K562 (cell line): ENCODE measurements at regions not wholly inside any gene's neighbourhood (a gene's known extent, or its start where the extent isn't known, plus 50 kb on each side); places are given as distances from the start of the nearest gene placed in this dataset.

Experiments
- ATAC-seq: fragments of 200-7000 bp; cut with Tn5 transposase; 3 replicates; pipeline ENCODE4 v1.9.1; 2020; ENCODE audit warnings: moderate library complexity
- BruUV-seq: library from RNA; stranded (reverse); fragments of 400-500 nt; replicated peaks from 2 replicates; lab custom pipeline; 2021; lab: Mats Ljungman, UMichigan
- CTCF ChIA-PET: fragments of 300-600 bp; formaldehyde crosslinking; extraction: SDS; loops from one replicate; lab custom pipeline; 2021; ENCODE audit warnings: low intra/inter-chr PET ratio; lab: Yijun Ruan, JAX
- POLR2A ChIA-PET: fragments of 300-600, 350-650 bp; sonication (Branson Sonifier 250); formaldehyde crosslinking; extraction: SDS; loops from one replicate; lab custom pipeline; 2021; ENCODE audit warnings: antibody characterized with exemption, inconsistent platforms; lab: Yijun Ruan, JAX
- DNase-seq, 4 experiments: peaks; one replicate each; pipeline versions ENCODE4 v3.0.0 to v3.0.0-alpha.2; 2011 to 2018; ENCODE audit warnings: low spot score in 3 of 4, mixed read lengths in 3 of 4; ENCODE audit errors: extremely low read depth in 1 of 4
- FAIRE-seq: peaks from 2 replicates; lab custom pipeline; 2011; peaks lifted over from hg19 to GRCh38; lab: Jason Lieb, UNC
- H2AFZ ChIP-seq: 2 replicates; pipeline ENCODE4 v1.6.0; 2011; ENCODE audit warnings: low read depth, low read length, control low read depth, inconsistent platforms
- H3K27ac ChIP-seq: fragments of 200-600 bp; 3 replicates; pipeline ENCODE4 v1.8.0; 2011; ENCODE audit warnings: low read depth, mild to moderate bottlenecking, control low read depth, inconsistent platforms, low read length, moderate library complexity, mixed read lengths; ENCODE audit errors: extremely low read depth
- H3K27me3 ChIP-seq, 2 experiments: fragments of 300-600 bp in 1 of 2; 2 replicates in 1 of 2; 3 replicates in 1 of 2; pipeline versions ENCODE4 v1.6.0 to v1.8.0; 2011; ENCODE audit warnings: inconsistent platforms in 2 of 2, low read length in 2 of 2, mild to moderate bottlenecking in 1 of 2, mixed read lengths in 1 of 2, moderate library complexity in 1 of 2; ENCODE audit not compliant: control insufficient read depth in 2 of 2, insufficient read depth in 2 of 2
- H3K36me3 ChIP-seq: fragments of 300-600 bp; 3 replicates; pipeline ENCODE4 v1.8.0; 2011; ENCODE audit warnings: mild to moderate bottlenecking, low read length, inconsistent platforms; ENCODE audit not compliant: control insufficient read depth, insufficient read depth
- H3K4me1 ChIP-seq, 2 experiments: fragments of 200-600 bp in 1 of 2; replicated peaks in 1 of 2; 2 replicates in 1 of 2; 3 replicates in 1 of 2; pipeline versions ENCODE4 v1.5.1 to v1.8.0; 2011; ENCODE audit warnings: inconsistent platforms in 2 of 2, low read length in 2 of 2, mild to moderate bottlenecking in 1 of 2, mixed read lengths in 1 of 2, moderate library complexity in 1 of 2; ENCODE audit not compliant: control insufficient read depth in 2 of 2, insufficient read depth in 2 of 2
- H3K4me2 ChIP-seq: 2 replicates; pipeline ENCODE4 v1.6.1; 2011; ENCODE audit warnings: low read length, control low read depth, inconsistent platforms, mixed read lengths; ENCODE audit not compliant: insufficient read depth
- H3K4me3 ChIP-seq: fragments of 200-600 bp; sonication (generic), shearing (Covaris generic); 2 replicates; pipeline ENCODE4 v1.5.1; 2016; ENCODE audit warnings: control low read depth, inconsistent platforms
- H3K79me2 ChIP-seq: fragments of 200-600 bp; 3 replicates; pipeline ENCODE4 v1.8.0; 2011; ENCODE audit warnings: low read length, inconsistent platforms; ENCODE audit not compliant: control insufficient read depth, insufficient read depth
- H3K9ac ChIP-seq, 2 experiments: 2 replicates each; pipeline versions ENCODE4 v1.6.0 to v1.6.1; 2011; ENCODE audit warnings: low read depth in 2 of 2, low read length in 2 of 2, control low read depth in 1 of 2, inconsistent platforms in 1 of 2, mild to moderate bottlenecking in 1 of 2, mixed read lengths in 1 of 2; ENCODE audit not compliant: insufficient read depth in 1 of 2
- H3K9me1 ChIP-seq: one replicate; pipeline ENCODE4 v1.6.0; 2011; ENCODE audit warnings: inconsistent platforms, mild to moderate bottlenecking, low read length, moderate library complexity; ENCODE audit not compliant: control insufficient read depth, insufficient read depth
- H3K9me3 ChIP-seq: replicated peaks from 2 replicates; pipeline ENCODE4 v1.5.1; 2011; ENCODE audit warnings: low read depth, low read length, inconsistent platforms; ENCODE audit not compliant: control insufficient read depth, insufficient read depth
- H4K20me1 ChIP-seq: replicated peaks from 2 replicates; pipeline ENCODE4 v1.6.1; 2011; ENCODE audit warnings: low read length, inconsistent platforms, mixed read lengths; ENCODE audit not compliant: control insufficient read depth, insufficient read depth
- ATF7 ChIP-seq: fragments of 450-650 bp; IDR thresholded peaks from 2 replicates; pipeline ENCODE4 v1.7.1; 2014; ENCODE audit warnings: mild to moderate bottlenecking, moderate library complexity
- BMI1 ChIP-seq: fragments of 150-350 bp; IDR thresholded peaks from 2 replicates; pipeline ENCODE4 v1.6.1; 2014; ENCODE audit warnings: low read length
- DMBX1 ChIP-seq: fragments of 250-450 bp; sonication (Bioruptor Pico); IDR thresholded peaks from 2 replicates; pipeline ENCODE4 v1.8.0; 2022; ENCODE audit warnings: inconsistent platforms, mild to moderate bottlenecking, moderate library complexity, borderline replicate concordance
- GTF3C2 ChIP-seq: IDR thresholded peaks from 3 replicates; pipeline ENCODE4 v1.6.1; 2011; ENCODE audit warnings: borderline replicate concordance, mild to moderate bottlenecking, moderate library complexity; ENCODE audit not compliant: insufficient read length; ENCODE audit errors: extremely low read depth
- HLTF ChIP-seq: fragments of 450-650 bp; IDR thresholded peaks from 2 replicates; pipeline ENCODE4 v1.6.1; 2016
- MYNN ChIP-seq, 2 experiments: sonication (generic); formaldehyde crosslinking in 1 of 2; IDR thresholded peaks; 2 replicates each; pipeline versions ENCODE4 v1.5.0 to v1.6.1; 2016 to 2020; ENCODE audit warnings: antibody characterized with exemption in 1 of 2, missing genetic modification reagents in 1 of 2
- NRF1 ChIP-seq, 2 experiments: fragments of 450-650 bp; IDR thresholded peaks in 1 of 2; conservative IDR thresholded peaks in 1 of 2; 2 replicates each; pipeline ENCODE4 v1.6.1; 2014; ENCODE audit warnings: mild to moderate bottlenecking in 2 of 2
- RBM14 ChIP-seq: fragments of 200-400 bp; formaldehyde crosslinking; IDR thresholded peaks from 2 replicates; pipeline ENCODE4 v1.6.1; 2018; ENCODE audit warnings: low read depth, mild to moderate bottlenecking, low read length, moderate library complexity, borderline replicate concordance; ENCODE audit not compliant: insufficient read depth
- U2AF2 ChIP-seq: fragments of 200-400 bp; formaldehyde crosslinking; optimal IDR thresholded peaks from 2 replicates; pipeline ENCODE3; 2017; ENCODE audit warnings: low read depth, mild to moderate bottlenecking, low read length
- XRCC5 ChIP-seq: fragments of 200-400 bp; formaldehyde crosslinking; IDR thresholded peaks from 2 replicates; pipeline ENCODE4 v1.6.1; 2017; ENCODE audit warnings: low read depth, mild to moderate bottlenecking, low read length
- ZBED1 ChIP-seq: IDR thresholded peaks from 2 replicates; pipeline ENCODE4 v1.6.1; 2014
- ZC3H11A ChIP-seq: IDR thresholded peaks from 2 replicates; pipeline ENCODE4 v1.6.1; 2012; ENCODE audit warnings: low read depth, low read length, improper control_type of control experiment
- ZNF224 ChIP-seq: sonication (generic); formaldehyde crosslinking; IDR thresholded peaks from 2 replicates; pipeline ENCODE4 v1.8.0; 2022; ENCODE audit warnings: mild to moderate bottlenecking, missing genetic modification reagents
- ZNF431 ChIP-seq: sonication (generic); formaldehyde crosslinking; IDR thresholded peaks from 2 replicates; pipeline ENCODE4 v1.8.0; 2022; ENCODE audit warnings: mild to moderate bottlenecking, missing genetic modification reagents
- ZNF696 ChIP-seq: fragments of 250-450 bp; sonication (Bioruptor Pico); conservative IDR thresholded peaks from 2 replicates; pipeline ENCODE4 v1.4.0; 2020; ENCODE audit warnings: mild to moderate bottlenecking, moderate library complexity
- ZNF785 ChIP-seq: fragments of 250-450 bp; sonication (Bioruptor Pico); IDR thresholded peaks from 2 replicates; pipeline ENCODE4 v1.4.0; 2020; ENCODE audit warnings: mild to moderate bottlenecking
- WGBS: fragments of 100-300 bp; shearing (Covaris generic); methylation state at CpG from one replicate; pipeline ENCODE4 v1.1.6; 2016; ENCODE audit warnings: low coverage, mixed read lengths; ENCODE audit not compliant: insufficient coverage; ENCODE audit errors: missing lambda C conversion rate; 5-methylcytosine and 5-hydroxymethylcytosine counted together
- in situ Hi-C: fragments of 300-500 bp; cut with MboI; formaldehyde crosslinking; loops from 4 replicates; pipeline ENCODE4 v1.15.0; 2018; ENCODE audit warnings: inconsistent platforms, mixed read lengths
- intact Hi-C: fragments of 100-400 bp; cut with micrococcal nuclease; formaldehyde crosslinking; loops from 2 replicates; pipeline ENCODE4 v1.14.2; 2022
- TF ChIP-seq, protein P1 (sequence below), 2 experiments: fragments of 250-450 bp in 1 of 2; fragments of 450-650 bp in 1 of 2; sonication (Bioruptor Pico) in 1 of 2; IDR thresholded peaks; 2 replicates each; pipeline versions ENCODE4 v1.6.1 to v1.8.0; 2016 to 2021; ENCODE audit warnings: mild to moderate bottlenecking in 2 of 2, moderate library complexity in 2 of 2, missing compliant biosample characterization in 1 of 2, missing genetic modification characterization in 1 of 2

- no peak for TF ChIP-seq ZNF431 (CRISPR knock-in tag)
- TF ChIP-seq ZNF696 (CRISPR knock-in tag) = no peak
- no peak for TF ChIP-seq ZNF224 (CRISPR knock-in tag)
- TF ChIP-seq NRF1 (conservative IDR thresholded peaks at IDR 0.05 in 1 of 2, IDR thresholded peaks at IDR 0.05 in 1 of 2) = no peak
- TF ChIP-seq ZBED1 = no peak
- TF ChIP-seq MYNN (IDR thresholded peaks at IDR 0.05) = no peak
- TF ChIP-seq MYNN (CRISPR knock-in tag; IDR thresholded peaks at IDR 0.05) = no peak
- TF ChIP-seq, protein P1, sequence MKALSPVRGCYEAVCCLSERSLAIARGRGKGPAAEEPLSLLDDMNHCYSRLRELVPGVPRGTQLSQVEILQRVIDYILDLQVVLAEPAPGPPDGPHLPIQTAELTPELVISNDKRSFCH (CRISPR knock-in tag; IDR thresholded peaks at IDR 0.05) = no peak
- TF ChIP-seq, protein P1 (tag; IDR thresholded peaks at IDR 0.05) = no peak
- TF ChIP-seq RBM14 = no peak
- no peak for TF ChIP-seq ATF7
- TF ChIP-seq HLTF = no peak
- no peak for TF ChIP-seq XRCC5
- no peak for TF ChIP-seq U2AF2
- TF ChIP-seq DMBX1 (CRISPR knock-in tag) = no peak
- no peak for TF ChIP-seq GTF3C2
- no peak for TF ChIP-seq ZC3H11A
- TF ChIP-seq BMI1 = no peak
- TF ChIP-seq ZNF785 = no peak
- H3K27me3 ChIP-seq = peaks cover 0 to 15% of the 10 kb centered on the region in 2 experiments; a peak in 3 of 5 replicates
- no peak overlapping the region for H3K4me2 ChIP-seq
- no peak overlapping the region for H2AFZ ChIP-seq
- no peaks in the 10 kb centered on the region for H3K79me2 ChIP-seq
- no peak overlapping the region for H3K9ac ChIP-seq
- no peaks in the 10 kb centered on the region for H3K9me1 ChIP-seq
- no peak for FAIRE-seq
- intact Hi-C loops (no loop called here), in situ Hi-C loops (no loop called here)
- no peaks in the 10 kb centered on the region for H3K9me3 ChIP-seq
- no TSS peak for BruUV-seq
- no peaks in the 10 kb centered on the region for H4K20me1 ChIP-seq
- POLR2A ChIA-PET = no interaction called here
- no peaks in the 10 kb centered on the region for H3K4me1 ChIP-seq
- no peaks in the 10 kb centered on the region for H3K36me3 ChIP-seq
- no peak overlapping the region for H3K27ac ChIP-seq
- 3% methylated on average over 4 of the region's 4 CpGs for WGBS
- no peak for ATAC-seq
- CTCF ChIA-PET = interaction anchor here (0.7 kb wide), 1 partner anchor 341 kb away, joined by 3 read pairs; no protein-coding TSS in a partner anchor
- H3K4me3 ChIP-seq = no peak overlapping the region
- DNase-seq = no peak
Observed at GRCh38 chr12:69092137-69092536, 147.2 kb upstream of the CPSF6 start.
